OCI-LY1 (cell line): ENCODE measurements at regions not wholly inside any gene's neighbourhood (a gene's known extent, or its start where the extent isn't known, plus 50 kb on each side); places are given as distances from the start of the nearest gene placed in this dataset.

Experiments
- EZH2 ChIP-seq: fragments of 200-600 bp; sonication (generic), shearing (Covaris generic); IDR thresholded peaks from 2 replicates; pipeline ENCODE4 v1.8.0; 2017; ENCODE audit warnings: borderline replicate concordance, mixed run types, mild to moderate bottlenecking, antibody characterized with exemption, low read length, moderate library complexity, mixed read lengths
- TF ChIP-seq, protein P1 (sequence below): fragments of 200-600 bp; sonication (generic), shearing (Covaris generic); IDR thresholded peaks from 2 replicates; pipeline ENCODE4 v1.5.1; 2017; ENCODE audit warnings: mild to moderate bottlenecking, antibody characterized with exemption, low read length, moderate library complexity, mixed read lengths

DNA sequence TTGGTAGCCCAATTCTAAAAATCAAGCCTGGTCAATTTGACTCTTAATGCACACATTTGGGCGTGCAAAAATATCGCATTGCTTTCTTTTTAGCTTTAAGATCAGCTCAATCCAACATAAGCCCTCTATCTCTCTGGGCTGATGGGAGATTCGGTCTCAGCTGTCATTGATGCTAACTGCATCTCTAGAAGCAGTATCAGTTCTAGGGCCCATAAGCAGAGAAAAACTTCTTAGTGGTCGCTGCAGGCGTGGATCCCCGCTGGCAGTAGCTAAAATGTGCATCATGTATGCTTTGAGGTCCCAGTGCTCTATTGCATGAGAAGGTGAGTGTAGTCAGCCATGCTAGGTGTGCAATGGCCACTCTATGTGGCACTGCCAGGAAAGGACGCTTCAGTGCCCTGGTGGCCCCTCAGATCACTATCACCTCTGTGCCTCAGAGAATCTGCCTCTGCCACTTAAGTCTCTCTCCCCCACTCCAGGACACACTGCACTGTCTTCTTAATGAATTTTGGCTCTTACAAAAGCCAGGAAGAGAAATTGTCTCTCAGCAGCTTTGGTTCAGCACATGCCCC, 79.7 kb upstream of the GADD45A start:
- TF ChIP-seq, protein P1, sequence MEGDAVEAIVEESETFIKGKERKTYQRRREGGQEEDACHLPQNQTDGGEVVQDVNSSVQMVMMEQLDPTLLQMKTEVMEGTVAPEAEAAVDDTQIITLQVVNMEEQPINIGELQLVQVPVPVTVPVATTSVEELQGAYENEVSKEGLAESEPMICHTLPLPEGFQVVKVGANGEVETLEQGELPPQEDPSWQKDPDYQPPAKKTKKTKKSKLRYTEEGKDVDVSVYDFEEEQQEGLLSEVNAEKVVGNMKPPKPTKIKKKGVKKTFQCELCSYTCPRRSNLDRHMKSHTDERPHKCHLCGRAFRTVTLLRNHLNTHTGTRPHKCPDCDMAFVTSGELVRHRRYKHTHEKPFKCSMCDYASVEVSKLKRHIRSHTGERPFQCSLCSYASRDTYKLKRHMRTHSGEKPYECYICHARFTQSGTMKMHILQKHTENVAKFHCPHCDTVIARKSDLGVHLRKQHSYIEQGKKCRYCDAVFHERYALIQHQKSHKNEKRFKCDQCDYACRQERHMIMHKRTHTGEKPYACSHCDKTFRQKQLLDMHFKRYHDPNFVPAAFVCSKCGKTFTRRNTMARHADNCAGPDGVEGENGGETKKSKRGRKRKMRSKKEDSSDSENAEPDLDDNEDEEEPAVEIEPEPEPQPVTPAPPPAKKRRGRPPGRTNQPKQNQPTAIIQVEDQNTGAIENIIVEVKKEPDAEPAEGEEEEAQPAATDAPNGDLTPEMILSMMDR, result no peak
- no peak for TF ChIP-seq EZH2
